22Rv1 (cell line): ENCODE measurements at regions not wholly inside any gene's neighbourhood (a gene's known extent, or its start where the extent isn't known, plus 50 kb on each side); places are given as distances from the start of the nearest gene placed in this dataset.

ENCODE experiments used
- CTCF ChIP-seq: fragments of 450-650 bp; IDR thresholded peaks from 2 replicates; pipeline ENCODE4 v1.5.1; 2017; ENCODE audit warnings: mild to moderate bottlenecking
- ZFX ChIP-seq: fragments of 450-650 bp; IDR thresholded peaks from 2 replicates; pipeline ENCODE4 v1.6.1; 2017; ENCODE audit warnings: antibody characterized with exemption, borderline replicate concordance

GRCh38 chr10:124219062-124219461 lies 125.7 kb upstream of the CHST15 start:
- TF ChIP-seq ZFX (no peak), CTCF (no peak)
